Choroid plexus epithelial cell (primary cell): ENCODE measurements at regions not wholly inside any gene's neighbourhood (a gene's known extent, or its start where the extent isn't known, plus 50 kb on each side); places are given as distances from the start of the nearest gene placed in this dataset.

Experiments
- DNase-seq: peaks from one replicate; pipeline ENCODE4 v3.0.0-alpha.2; 2010; ENCODE audit warnings: low read depth
- H3K4me3 ChIP-seq: 2 replicates; pipeline ENCODE4 v1.5.1; 2011; ENCODE audit warnings: low read depth, mild to moderate bottlenecking, control low read depth, low read length, moderate library complexity
- TF ChIP-seq, protein P1 (sequence below): conservative IDR thresholded peaks from 2 replicates; pipeline ENCODE4 v1.5.1; 2011; ENCODE audit warnings: low read depth, mild to moderate bottlenecking, control low read depth, inconsistent platforms, low read length, moderate library complexity

DNA sequence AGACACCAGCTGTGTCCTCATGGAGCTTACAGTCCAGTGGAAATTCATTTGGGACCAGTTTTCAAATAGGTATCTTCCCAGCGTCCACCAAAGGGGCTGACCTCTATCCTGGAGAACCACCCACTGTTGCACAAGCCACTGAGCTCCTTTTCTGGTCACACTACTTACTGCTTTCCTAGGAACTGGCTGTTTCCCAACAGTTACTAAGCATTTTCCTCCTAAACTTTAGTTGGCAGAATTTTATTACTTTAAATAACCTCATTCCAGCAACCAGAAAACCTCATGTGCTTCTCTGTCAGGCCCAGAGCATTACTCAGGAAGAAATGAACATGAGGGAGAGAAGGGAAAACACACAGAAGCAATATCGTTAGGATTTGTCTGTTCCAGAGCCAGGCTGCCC lies 183.1 kb downstream of the GPAM start:
- TF ChIP-seq, protein P1, sequence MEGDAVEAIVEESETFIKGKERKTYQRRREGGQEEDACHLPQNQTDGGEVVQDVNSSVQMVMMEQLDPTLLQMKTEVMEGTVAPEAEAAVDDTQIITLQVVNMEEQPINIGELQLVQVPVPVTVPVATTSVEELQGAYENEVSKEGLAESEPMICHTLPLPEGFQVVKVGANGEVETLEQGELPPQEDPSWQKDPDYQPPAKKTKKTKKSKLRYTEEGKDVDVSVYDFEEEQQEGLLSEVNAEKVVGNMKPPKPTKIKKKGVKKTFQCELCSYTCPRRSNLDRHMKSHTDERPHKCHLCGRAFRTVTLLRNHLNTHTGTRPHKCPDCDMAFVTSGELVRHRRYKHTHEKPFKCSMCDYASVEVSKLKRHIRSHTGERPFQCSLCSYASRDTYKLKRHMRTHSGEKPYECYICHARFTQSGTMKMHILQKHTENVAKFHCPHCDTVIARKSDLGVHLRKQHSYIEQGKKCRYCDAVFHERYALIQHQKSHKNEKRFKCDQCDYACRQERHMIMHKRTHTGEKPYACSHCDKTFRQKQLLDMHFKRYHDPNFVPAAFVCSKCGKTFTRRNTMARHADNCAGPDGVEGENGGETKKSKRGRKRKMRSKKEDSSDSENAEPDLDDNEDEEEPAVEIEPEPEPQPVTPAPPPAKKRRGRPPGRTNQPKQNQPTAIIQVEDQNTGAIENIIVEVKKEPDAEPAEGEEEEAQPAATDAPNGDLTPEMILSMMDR = no peak
- no peak for DNase-seq
- H3K4me3 ChIP-seq = no peak overlapping the region

DNA sequence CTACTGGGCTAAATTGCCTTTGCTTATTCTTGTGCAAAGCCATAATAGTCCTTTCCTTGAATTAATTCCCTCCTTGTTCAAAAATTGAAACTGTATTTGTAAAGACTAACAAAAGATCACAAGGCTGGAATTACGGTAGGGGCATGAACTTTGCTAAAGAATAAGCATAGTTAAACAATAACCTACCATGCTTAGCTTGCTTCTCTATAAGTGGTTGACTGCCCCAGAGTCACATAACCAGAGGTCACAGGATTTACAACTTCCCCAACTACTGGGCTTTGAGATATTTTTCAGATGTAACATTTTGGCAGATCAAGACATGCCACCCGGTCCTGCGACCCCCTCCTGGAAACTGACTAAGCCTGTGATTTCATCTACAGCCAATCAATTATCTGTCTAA lies 181.4 kb downstream of the GPAM start:
- TF ChIP-seq, protein P1 = no peak

DNA sequence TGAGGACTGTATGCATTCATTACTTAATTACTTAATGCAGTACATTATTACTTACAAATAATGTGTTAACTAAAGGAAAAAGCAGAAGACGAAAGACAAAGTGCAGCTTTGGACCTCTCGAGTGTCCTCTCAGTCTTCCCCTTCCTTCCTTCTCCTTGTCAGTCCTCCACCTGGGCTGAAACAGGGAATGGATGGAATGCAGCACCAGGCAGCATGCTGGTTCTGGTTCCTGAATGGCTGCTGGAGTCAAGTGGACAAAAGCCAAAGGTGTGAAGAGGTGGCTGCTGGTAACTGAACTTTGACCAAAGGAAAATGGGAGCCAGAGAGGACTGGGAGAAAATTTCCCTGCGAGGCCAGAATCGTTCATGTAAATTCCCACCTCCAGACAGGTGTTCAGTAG lies 179.5 kb downstream of the GPAM start:
- H3K4me3 ChIP-seq = no peak overlapping the region
- no peak for DNase-seq
- TF ChIP-seq, protein P1 = no peak

More for the DNA sequence above, 181.4 kb downstream of the GPAM start:
- H3K4me3 ChIP-seq = no peak overlapping the region
- no peak for DNase-seq

DNA sequence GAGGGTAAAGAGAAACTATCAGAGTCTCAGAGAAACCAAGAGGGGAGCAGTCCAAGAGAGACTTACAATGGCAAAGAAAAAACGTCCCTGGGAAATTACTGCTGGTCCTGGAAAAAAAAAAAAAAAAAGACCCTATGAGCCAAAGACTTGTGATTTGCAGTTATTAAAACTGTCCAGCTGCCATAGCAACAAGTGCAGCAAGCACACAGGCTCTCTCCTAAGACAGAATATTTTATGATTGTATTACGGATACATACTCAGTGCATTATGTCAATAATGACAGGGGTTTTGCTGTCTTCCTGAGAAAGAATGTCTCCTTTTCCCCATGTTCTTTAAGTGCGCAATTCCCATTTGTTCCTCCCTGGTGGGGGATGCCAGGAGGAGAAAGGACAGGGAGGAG lies 178.5 kb downstream of the GPAM start:
- DNase-seq = no peak
- H3K4me3 ChIP-seq = no peak overlapping the region
- TF ChIP-seq, protein P1 = no peak

DNA sequence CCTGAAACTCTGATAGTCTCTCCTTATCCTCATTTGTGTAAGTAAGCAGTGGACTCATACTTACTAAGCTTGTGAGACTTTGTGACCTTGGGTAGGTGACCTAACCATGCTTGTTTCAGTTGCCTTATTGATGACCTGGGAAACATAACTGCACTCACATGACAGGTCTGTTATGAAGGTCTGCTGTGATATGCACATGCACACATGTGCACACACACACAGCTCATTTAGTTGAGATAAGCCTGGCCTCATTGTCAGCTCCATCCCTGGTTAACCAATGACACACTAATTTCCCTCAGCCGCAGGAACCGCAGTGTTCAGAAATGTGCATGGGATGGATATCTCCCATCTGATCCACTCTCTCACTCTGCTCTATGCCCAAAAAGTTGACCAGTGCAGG lies 177.2 kb downstream of the GPAM start:
- H3K4me3 ChIP-seq = no peak overlapping the region
- TF ChIP-seq, protein P1 = no peak

DNA sequence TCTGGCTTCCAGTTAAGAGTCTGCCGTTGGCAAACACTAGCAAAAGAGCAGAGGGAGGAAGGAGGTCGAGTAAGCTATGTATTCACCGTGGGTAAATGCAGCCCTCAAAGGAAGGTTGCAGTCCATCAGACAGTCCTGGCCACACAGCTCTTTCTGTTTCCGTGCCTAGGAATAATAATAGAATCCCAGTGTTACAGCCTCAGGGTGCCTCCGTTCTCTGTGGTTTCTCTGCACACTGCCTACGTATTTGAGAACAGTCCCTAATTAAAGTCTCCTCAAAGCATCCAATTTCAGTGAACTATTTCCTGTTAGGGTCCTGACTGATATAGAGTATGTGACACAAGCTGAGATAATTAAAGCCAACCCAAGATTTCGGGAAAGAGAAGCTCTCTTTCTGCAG lies 176.7 kb downstream of the GPAM start:
- no peak overlapping the region for H3K4me3 ChIP-seq
- no peak for DNase-seq
- TF ChIP-seq, protein P1 = no peak

More for the DNA sequence above, 177.2 kb downstream of the GPAM start:
- DNase-seq = no peak

DNA sequence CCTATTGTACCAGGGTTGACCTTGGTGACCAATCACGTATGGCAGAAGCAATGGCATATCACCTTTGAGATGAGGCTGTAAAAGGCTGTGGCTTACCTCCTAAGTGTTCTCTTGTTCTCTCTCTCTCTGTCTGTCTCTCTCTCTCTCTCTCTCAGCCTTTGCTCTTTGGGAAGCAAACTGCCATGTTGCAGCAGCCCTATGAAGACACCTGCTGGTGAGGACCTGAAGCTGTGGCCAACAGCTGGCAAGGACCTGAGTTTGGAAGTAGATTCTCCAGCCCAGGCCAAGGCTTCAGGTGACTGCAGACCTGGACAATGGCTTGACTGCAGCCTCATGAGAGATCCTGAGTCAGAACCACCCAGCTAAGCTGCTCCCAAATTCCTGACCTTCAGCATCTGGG lies 161.4 kb downstream of the GPAM start:
- TF ChIP-seq, protein P1 = no peak
- no peak overlapping the region for H3K4me3 ChIP-seq
- DNase-seq = no peak
